ENCODE measurements at regions not wholly inside any gene's neighbourhood (a gene's known extent, or its start where the extent isn't known, plus 50 kb on each side); places are given as distances from the start of the nearest gene placed in this dataset.

- intact Hi-C loops (cut with micrococcal nuclease): no loop called here
- H3K4me1 Mint-ChIP-seq (ENCODE audit: low read depth): no peaks in the 10 kb centered on the region
- H3K27ac Mint-ChIP-seq: no peak overlapping the region
- no peaks in the 10 kb centered on the region for H3K27me3 Mint-ChIP-seq (ENCODE audit: insufficient read depth)
- H3K4me3 Mint-ChIP-seq: no peak overlapping the region
- no peaks in the 10 kb centered on the region for H3K36me3 Mint-ChIP-seq (ENCODE audit: low read depth)
- peaks cover 8% of the 10 kb centered on the region for H3K9me3 Mint-ChIP-seq
- DNase-seq (ENCODE audit: low spot score): no peak
These were observed 51.4 kb upstream of the LGSN start for GRCh38 chr6:63371104-63371715.

- Mint-ChIP-seq H3K4me3 (no peak overlapping the region), H3K27ac (no peak overlapping the region), H3K4me1 (ENCODE audit: low read depth) (no peaks in the 10 kb centered on the region), H3K36me3 (ENCODE audit: low read depth) (no peaks in the 10 kb centered on the region), H3K27me3 (ENCODE audit: insufficient read depth) (no peaks in the 10 kb centered on the region), H3K9me3 (peaks cover 8% of the 10 kb centered on the region)
- intact Hi-C loops (cut with micrococcal nuclease): no loop called here
- DNase-seq (ENCODE audit: low spot score): no peak
These were observed 53.3 kb upstream of the LGSN start for GRCh38 chr6:63372951-63373533.

- Mint-ChIP-seq H3K36me3 (ENCODE audit: low read depth) (no peaks in the 10 kb centered on the region), H3K27me3 (ENCODE audit: insufficient read depth) (no peaks in the 10 kb centered on the region), H3K4me1 (ENCODE audit: low read depth) (no peaks in the 10 kb centered on the region), H3K4me3 (no peak overlapping the region), H3K9me3 (no peaks in the 10 kb centered on the region), H3K27ac (no peak overlapping the region)
- DNase-seq (ENCODE audit: low spot score): no peak
- intact Hi-C loops (cut with micrococcal nuclease): no loop called here
These were observed 69.5 kb upstream of the LGSN start for GRCh38 chr6:63389191-63389844.

- Mint-ChIP-seq H3K36me3 (ENCODE audit: low read depth) (no peaks in the 10 kb centered on the region), H3K9me3 (no peaks in the 10 kb centered on the region), H3K4me3 (no peak overlapping the region), H3K4me1 (ENCODE audit: low read depth) (no peaks in the 10 kb centered on the region), H3K27ac (no peak overlapping the region), H3K27me3 (ENCODE audit: insufficient read depth) (no peaks in the 10 kb centered on the region)
- no peak for DNase-seq (ENCODE audit: low spot score)
- intact Hi-C loops (cut with micrococcal nuclease): no loop called here
These were observed 71.6 kb upstream of the LGSN start for GRCh38 chr6:63391203-63391970.

- H3K27me3 Mint-ChIP-seq (ENCODE audit: insufficient read depth): no peaks in the 10 kb centered on the region
- intact Hi-C loops (cut with micrococcal nuclease): no loop called here
- H3K27ac Mint-ChIP-seq: no peak overlapping the region
These were observed 72.4 kb upstream of the LGSN start for GRCh38 chr6:63392092-63392724.

GRCh38 chr6:63394656-63395308, 75.0 kb upstream of the LGSN start:
- intact Hi-C loops (cut with micrococcal nuclease): no loop called here
- no peak overlapping the region for H3K4me3 Mint-ChIP-seq
- DNase-seq (ENCODE audit: low spot score): no peak
- no peak overlapping the region for H3K27ac Mint-ChIP-seq
- no peaks in the 10 kb centered on the region for H3K9me3 Mint-ChIP-seq
- H3K36me3 Mint-ChIP-seq (ENCODE audit: low read depth): no peaks in the 10 kb centered on the region
- H3K27me3 Mint-ChIP-seq (ENCODE audit: insufficient read depth): no peaks in the 10 kb centered on the region
- no peaks in the 10 kb centered on the region for H3K4me1 Mint-ChIP-seq (ENCODE audit: low read depth)

More at GRCh38 chr6:63392092-63392724, 72.4 kb upstream of the LGSN start:
- Mint-ChIP-seq H3K4me1 (ENCODE audit: low read depth) (no peaks in the 10 kb centered on the region), H3K36me3 (ENCODE audit: low read depth) (no peaks in the 10 kb centered on the region), H3K9me3 (no peaks in the 10 kb centered on the region), H3K4me3 (no peak overlapping the region)
- no peak for DNase-seq (ENCODE audit: low spot score)

- no peak for DNase-seq (ENCODE audit: low spot score)
- Mint-ChIP-seq H3K27me3 (ENCODE audit: insufficient read depth) (peaks cover 1% of the 10 kb centered on the region), H3K4me3 (no peak overlapping the region), H3K4me1 (ENCODE audit: low read depth) (no peaks in the 10 kb centered on the region), H3K27ac (no peak overlapping the region), H3K9me3 (no peaks in the 10 kb centered on the region), H3K36me3 (ENCODE audit: low read depth) (no peaks in the 10 kb centered on the region)
- intact Hi-C loops (cut with micrococcal nuclease): no loop called here
These were observed 75.6 kb upstream of the LGSN start for GRCh38 chr6:63395381-63395780.

GRCh38 chr6:63403725-63404124, 83.9 kb upstream of the LGSN start:
- Mint-ChIP-seq H3K27ac (no peak overlapping the region), H3K4me1 (ENCODE audit: low read depth) (no peaks in the 10 kb centered on the region), H3K9me3 (no peaks in the 10 kb centered on the region), H3K4me3 (no peak overlapping the region), H3K27me3 (ENCODE audit: insufficient read depth) (peaks cover 4% of the 10 kb centered on the region), H3K36me3 (ENCODE audit: low read depth) (no peaks in the 10 kb centered on the region)
- intact Hi-C loops (cut with micrococcal nuclease): no loop called here
- DNase-seq (ENCODE audit: low spot score): no peak

- no peak for DNase-seq (ENCODE audit: low spot score)
- H3K27ac Mint-ChIP-seq: no peak overlapping the region
- no peaks in the 10 kb centered on the region for H3K4me1 Mint-ChIP-seq (ENCODE audit: low read depth)
- H3K27me3 Mint-ChIP-seq (ENCODE audit: insufficient read depth): no peaks in the 10 kb centered on the region
- intact Hi-C loops (cut with micrococcal nuclease): no loop called here
- no peaks in the 10 kb centered on the region for H3K36me3 Mint-ChIP-seq (ENCODE audit: low read depth)
- no peaks in the 10 kb centered on the region for H3K9me3 Mint-ChIP-seq
- no peak overlapping the region for H3K4me3 Mint-ChIP-seq
These were observed 90.9 kb upstream of the LGSN start for GRCh38 chr6:63410435-63411426.

- DNase-seq (ENCODE audit: low spot score): no peak
- Mint-ChIP-seq H3K4me1 (ENCODE audit: low read depth) (peaks cover 4% of the 10 kb centered on the region), H3K9me3 (no peaks in the 10 kb centered on the region), H3K27me3 (ENCODE audit: insufficient read depth) (no peaks in the 10 kb centered on the region), H3K36me3 (ENCODE audit: low read depth) (no peaks in the 10 kb centered on the region), H3K27ac (no peak overlapping the region), H3K4me3 (no peak overlapping the region)
- intact Hi-C loops (cut with micrococcal nuclease): no loop called here
These were observed 95.5 kb upstream of the LGSN start for GRCh38 chr6:63415286-63415685.

GRCh38 chr6:63418741-63419140, 99.0 kb upstream of the LGSN start:
- DNase-seq (ENCODE audit: low spot score): no peak
- peaks cover 1% of the 10 kb centered on the region for H3K27me3 Mint-ChIP-seq (ENCODE audit: insufficient read depth)
- no peaks in the 10 kb centered on the region for H3K36me3 Mint-ChIP-seq (ENCODE audit: low read depth)
- H3K4me1 Mint-ChIP-seq (ENCODE audit: low read depth): peaks cover 7% of the 10 kb centered on the region
- no peak overlapping the region for H3K27ac Mint-ChIP-seq
- intact Hi-C loops (cut with micrococcal nuclease): no loop called here
- H3K4me3 Mint-ChIP-seq: no peak overlapping the region
- peaks cover 3% of the 10 kb centered on the region for H3K9me3 Mint-ChIP-seq
